GM19328 (cell line): ENCODE measurements at regions not wholly inside any gene's neighbourhood (a gene's known extent, or its start where the extent isn't known, plus 50 kb on each side); places are given as distances from the start of the nearest gene placed in this dataset.
"Not testable (repeated sequence)": the region's sequence is repeated elsewhere in the genome, so short reads cannot be mapped to it uniquely, and the experiment has no call there.

Experiments used
- ATAC-seq: cut with Tn5 transposase; IDR thresholded peaks from one replicate; pipeline ENCODE4 v1.9.1; 2021; ENCODE audit warnings: mild to moderate bottlenecking, moderate library complexity; ENCODE audit not compliant: unreplicated experiment

DNA sequence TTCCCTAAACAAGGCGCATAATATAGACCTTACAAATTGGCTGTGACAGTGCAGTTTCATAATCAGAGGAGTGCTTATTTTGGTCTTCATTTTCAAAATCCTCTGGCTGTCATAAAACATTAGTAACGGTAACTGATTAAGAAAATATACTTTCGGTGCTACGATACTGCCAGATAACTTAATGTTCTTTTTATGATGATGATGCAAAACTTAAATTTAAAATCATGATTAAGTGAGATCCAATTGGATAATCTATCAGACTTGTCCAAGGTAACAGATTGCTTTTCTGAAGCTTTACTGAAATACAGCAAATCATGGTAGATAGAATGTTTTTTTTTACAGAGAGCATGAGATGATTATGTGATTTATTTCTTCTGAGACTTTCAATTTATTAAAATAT is 364.2 kb upstream of the CNTN3 start:
- ATAC-seq, result no peak

- not testable (repeated sequence) for ATAC-seq
Measured at GRCh38 chr3:74985028-74985904, 370.8 kb upstream of the CNTN3 start.

DNA sequence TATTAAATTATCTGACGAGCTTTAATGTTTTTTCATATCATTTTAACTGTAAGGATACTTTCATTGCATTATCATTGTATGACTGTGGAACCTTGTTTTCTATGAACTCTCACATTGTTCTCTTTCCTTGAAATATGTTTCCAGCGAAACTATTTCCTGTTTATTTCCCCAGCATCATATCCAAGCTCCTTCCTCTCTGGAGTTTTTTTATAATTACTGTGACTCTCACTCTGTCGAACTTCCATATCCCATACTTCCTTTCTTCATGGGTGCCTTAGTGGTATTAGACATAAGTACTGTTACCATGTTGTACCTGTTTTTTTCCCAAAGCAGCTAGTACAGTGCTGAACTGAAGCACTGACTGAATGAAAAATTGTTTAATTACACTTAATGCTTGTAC is 373.6 kb upstream of the CNTN3 start:
- no peak for ATAC-seq

GRCh38 chr3:74992898-74993297 is 378.4 kb upstream of the CNTN3 start:
- no peak for ATAC-seq

- no peak for ATAC-seq
Measured at GRCh38 chr3:75001330-75001729, 386.9 kb upstream of the CNTN3 start.

GRCh38 chr3:75012791-75013331 is 398.4 kb upstream of the CNTN3 start:
- no peak for ATAC-seq

DNA sequence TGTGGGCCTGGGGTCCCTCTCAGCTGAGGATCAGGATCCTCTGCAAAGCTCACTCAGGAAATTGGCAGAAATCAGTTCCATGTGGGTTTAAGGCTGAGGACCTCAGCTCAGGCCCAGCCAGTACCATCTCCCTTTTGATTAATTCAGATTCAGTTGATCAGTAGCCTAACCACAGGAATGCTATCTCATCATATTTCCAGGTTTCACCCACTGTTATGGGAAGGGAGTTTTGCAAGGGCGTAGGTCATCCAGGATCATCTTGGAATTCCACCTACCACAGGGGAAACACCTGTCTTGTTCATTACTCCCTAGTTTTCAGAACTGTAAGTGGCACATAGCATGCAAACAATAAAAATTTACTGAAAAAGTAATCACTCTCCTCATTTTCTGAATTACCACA is 399.5 kb upstream of the CNTN3 start:
- ATAC-seq, result no peak

- ATAC-seq, result no peak
Measured at GRCh38 chr3:75015280-75015679, 400.8 kb upstream of the CNTN3 start.

- ATAC-seq, result no peak
Measured at GRCh38 chr3:75035146-75035545, 420.7 kb upstream of the CNTN3 start.

GRCh38 chr3:75042941-75043340 is 428.5 kb upstream of the CNTN3 start:
- no peak for ATAC-seq

- ATAC-seq, result no peak
Measured at GRCh38 chr3:75048650-75049049, 434.2 kb upstream of the CNTN3 start.

- ATAC-seq, result no peak
Measured at GRCh38 chr3:75049533-75049932, 435.1 kb upstream of the CNTN3 start.

DNA sequence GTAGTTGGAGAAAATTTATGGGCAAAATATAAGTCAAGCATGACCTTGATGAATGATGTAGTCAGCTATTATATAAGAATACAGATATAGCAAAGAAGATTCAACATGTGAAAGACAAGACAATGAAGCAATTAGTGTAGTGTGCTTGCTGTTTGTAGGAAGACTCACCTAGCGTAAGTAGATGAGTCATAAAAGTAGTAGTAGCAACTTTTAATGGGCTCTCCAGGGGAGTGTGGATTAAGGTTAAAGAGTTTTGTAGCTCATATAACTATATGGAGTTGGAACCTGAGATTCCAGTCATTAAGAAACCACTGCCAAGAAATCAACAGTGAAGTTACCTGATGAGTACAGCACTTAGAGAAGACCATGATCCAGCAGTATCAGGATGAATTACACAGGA is 444.7 kb upstream of the CNTN3 start:
- ATAC-seq, result no peak

DNA sequence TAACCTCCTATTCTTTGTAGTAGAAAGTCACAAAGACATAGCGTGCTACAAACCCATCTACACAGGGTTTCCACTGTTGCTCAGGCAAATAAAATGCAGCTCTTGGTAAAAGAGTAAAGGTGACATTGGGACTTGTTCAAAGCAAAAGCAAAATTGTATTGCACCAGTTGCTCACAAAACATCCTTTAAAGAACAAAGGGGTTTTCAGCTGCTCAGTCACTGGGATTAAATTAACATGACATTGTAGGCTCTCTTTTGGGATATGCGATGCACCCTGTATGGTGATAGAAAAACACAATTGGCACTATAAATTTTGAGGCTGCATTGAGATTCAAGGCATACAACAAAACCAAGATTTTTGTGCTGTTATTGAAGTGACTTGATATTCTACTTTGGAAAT is 447.3 kb upstream of the CNTN3 start:
- ATAC-seq, result no peak

DNA sequence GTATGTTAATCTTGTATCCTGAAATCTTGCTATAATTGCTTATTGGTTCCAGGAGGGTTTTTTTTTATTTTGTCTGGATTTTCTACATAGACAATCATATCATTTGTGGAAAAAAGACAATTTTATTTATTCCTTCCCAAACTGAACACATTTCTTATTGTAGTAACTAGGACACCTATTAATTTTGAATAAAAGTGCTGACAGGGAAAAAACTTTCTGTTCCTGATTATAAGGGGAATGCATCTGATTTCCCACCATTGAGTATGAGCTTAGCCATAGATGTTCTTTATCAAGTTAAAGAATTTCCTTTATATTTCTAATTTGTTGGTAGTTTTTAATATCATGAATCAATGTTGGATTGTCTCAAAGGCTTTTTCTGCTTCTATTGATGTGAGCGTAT is 460.7 kb upstream of the CNTN3 start:
- ATAC-seq, result no peak

- ATAC-seq, result no peak
Measured at GRCh38 chr3:75076481-75076880, 462.0 kb upstream of the CNTN3 start.

GRCh38 chr3:75078290-75078689 is 463.8 kb upstream of the CNTN3 start:
- ATAC-seq, result no peak

- ATAC-seq, result no peak
Measured at GRCh38 chr3:75082845-75083244, 468.4 kb upstream of the CNTN3 start.

- ATAC-seq, result no peak
Measured at GRCh38 chr3:75089841-75090240, 475.4 kb upstream of the CNTN3 start.

DNA sequence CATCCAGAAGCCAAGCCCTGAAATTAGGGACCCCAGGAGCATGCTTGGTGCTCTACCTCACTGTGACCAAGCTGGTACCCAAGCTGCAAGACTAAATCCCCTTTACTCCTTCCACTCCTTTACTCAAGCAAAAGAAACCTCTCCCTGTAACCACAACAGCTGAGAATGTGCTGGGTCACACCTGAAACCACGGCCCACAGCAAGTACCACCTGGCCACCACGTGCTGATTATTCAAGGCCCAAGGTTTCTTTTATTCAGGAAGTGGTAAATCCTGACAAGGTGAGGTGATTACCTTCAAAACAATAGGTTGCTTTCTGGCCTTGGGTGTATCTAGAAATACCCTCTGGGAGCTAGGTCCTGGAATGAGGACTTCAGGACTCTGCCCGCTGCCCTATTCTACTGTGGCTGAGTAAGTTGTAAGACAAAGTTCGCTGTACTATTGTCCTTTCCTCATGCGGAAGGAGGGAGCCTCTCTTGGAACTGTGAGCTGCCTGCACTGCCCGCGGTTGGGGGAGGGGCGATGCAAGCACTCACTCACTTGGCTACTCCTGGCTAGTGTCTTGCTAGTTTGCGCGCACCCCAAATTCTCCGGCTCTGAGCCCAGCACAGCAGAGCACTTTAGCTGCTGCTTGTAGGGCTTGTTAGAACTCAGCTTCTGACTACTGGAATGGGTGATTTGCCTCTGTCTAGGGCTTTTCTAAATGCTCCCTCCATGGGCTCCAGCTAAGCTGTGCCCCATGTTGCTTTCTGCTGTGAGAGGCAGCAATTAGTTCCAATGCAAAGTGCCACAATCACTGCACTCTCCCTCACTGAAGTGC is 487.1 kb upstream of the CNTN3 start:
- ATAC-seq, result no peak

DNA sequence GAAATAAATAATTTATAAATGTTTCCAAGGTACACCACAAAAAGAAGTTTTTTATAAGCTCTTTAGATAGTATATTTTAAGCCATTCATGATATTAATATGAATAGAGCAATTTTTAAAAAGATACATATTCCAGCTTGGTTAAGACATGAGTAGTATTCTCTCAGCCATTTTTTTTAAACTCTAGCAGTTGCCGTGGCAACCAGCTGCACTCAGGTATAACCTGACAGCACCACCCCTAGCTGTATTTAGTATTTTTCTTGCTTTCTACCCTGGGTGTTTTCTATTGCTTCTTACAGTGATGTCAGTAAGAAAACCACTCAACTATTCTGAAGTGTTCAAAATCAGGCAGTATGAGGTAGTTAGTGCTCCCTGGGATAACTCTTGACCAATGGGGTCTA is 496.3 kb upstream of the CNTN3 start:
- ATAC-seq, result no peak

- ATAC-seq, result no peak
Measured at GRCh38 chr3:75115695-75116094, 501.2 kb upstream of the CNTN3 start.
